HEK293T (cell line): ENCODE measurements at regions not wholly inside any gene's neighbourhood (a gene's known extent, or its start where the extent isn't known, plus 50 kb on each side); places are given as distances from the start of the nearest gene placed in this dataset.

ENCODE experiments used
- BHLHE40 ChIP-seq: fragments of 450-650 bp; IDR thresholded peaks from 2 replicates; pipeline ENCODE4 v1.6.1; 2016; ENCODE audit warnings: mild to moderate bottlenecking, moderate library complexity, borderline replicate concordance
- ELF4 ChIP-seq: fragments of 450-650 bp; IDR thresholded peaks from 2 replicates; pipeline ENCODE4 v1.6.1; 2017; ENCODE audit warnings: antibody characterized with exemption
- FOXA1 ChIP-seq: fragments of 450-650 bp; IDR thresholded peaks from 2 replicates; pipeline ENCODE4 v1.6.1; 2016; ENCODE audit warnings: mild to moderate bottlenecking
- FOXM1 ChIP-seq: fragments of 450-650 bp; IDR thresholded peaks from 2 replicates; pipeline ENCODE4 v1.6.1; 2017; ENCODE audit warnings: mild to moderate bottlenecking, borderline replicate concordance
- HDGF ChIP-seq: fragments of 450-650 bp; IDR thresholded peaks from 2 replicates; pipeline ENCODE4 v1.6.1; 2017; ENCODE audit warnings: antibody characterized with exemption, borderline replicate concordance
- L3MBTL2 ChIP-seq: fragments of 450-650 bp; conservative IDR thresholded peaks from 2 replicates; pipeline ENCODE4 v1.6.1; 2016; ENCODE audit warnings: mild to moderate bottlenecking
- SP1 ChIP-seq: fragments of 450-650 bp; IDR thresholded peaks from 2 replicates; pipeline ENCODE4 v1.6.1; 2017
- SUZ12 ChIP-seq: fragments of 450-650 bp; IDR thresholded peaks from 2 replicates; pipeline ENCODE4 v1.6.1; 2016; ENCODE audit warnings: mild to moderate bottlenecking
- TARDBP ChIP-seq: fragments of 450-650 bp; IDR thresholded peaks from 2 replicates; pipeline ENCODE4 v1.6.1; 2016
- ZNF384 ChIP-seq: fragments of 450-650 bp; IDR thresholded peaks from 2 replicates; pipeline ENCODE4 v1.6.1; 2016
- TF ChIP-seq, protein P1 (sequence below): fragments of 450-650 bp; IDR thresholded peaks from 2 replicates; pipeline ENCODE4 v1.6.1; 2016

GRCh38 chr2:200733713-200734198 lies 78.0 kb upstream of the BZW1 start:
- TF ChIP-seq SUZ12 (no peak), SP1 (no peak), FOXA1 (no peak), HDGF (no peak), FOXM1 (no peak), ELF4 (no peak), TARDBP (no peak), ZNF384 (no peak), BHLHE40 (no peak), L3MBTL2 (no peak)
- TF ChIP-seq, protein P1, sequence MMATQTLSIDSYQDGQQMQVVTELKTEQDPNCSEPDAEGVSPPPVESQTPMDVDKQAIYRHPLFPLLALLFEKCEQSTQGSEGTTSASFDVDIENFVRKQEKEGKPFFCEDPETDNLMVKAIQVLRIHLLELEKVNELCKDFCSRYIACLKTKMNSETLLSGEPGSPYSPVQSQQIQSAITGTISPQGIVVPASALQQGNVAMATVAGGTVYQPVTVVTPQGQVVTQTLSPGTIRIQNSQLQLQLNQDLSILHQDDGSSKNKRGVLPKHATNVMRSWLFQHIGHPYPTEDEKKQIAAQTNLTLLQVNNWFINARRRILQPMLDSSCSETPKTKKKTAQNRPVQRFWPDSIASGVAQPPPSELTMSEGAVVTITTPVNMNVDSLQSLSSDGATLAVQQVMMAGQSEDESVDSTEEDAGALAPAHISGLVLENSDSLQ, result no peak
